Ovary (tissue), 3 donors: ENCODE measurements at regions not wholly inside any gene's neighbourhood (a gene's known extent, or its start where the extent isn't known, plus 50 kb on each side); places are given as distances from the start of the nearest gene placed in this dataset.

ENCODE experiments used
- POLR2A ChIP-seq: fragments of 450-650 bp; IDR thresholded peaks from one replicate; pipeline ENCODE4 v1.6.1; 2017; ENCODE audit warnings: antibody characterized with exemption, mild to moderate bottlenecking, moderate library complexity
- TF ChIP-seq, protein P1 (sequence below), 3 donors: fragments of 450-650 bp in 2 of 3; fragments of 200-600 bp in 1 of 3; IDR thresholded peaks; one replicate each; pipeline versions ENCODE4 v1.5.1 to v1.8.0; 2016 to 2022; ENCODE audit warnings: antibody characterized with exemption in 3 of 3, mild to moderate bottlenecking in 1 of 3
- donor health status: DM: no; HTN: no; CAD: no.

DNA sequence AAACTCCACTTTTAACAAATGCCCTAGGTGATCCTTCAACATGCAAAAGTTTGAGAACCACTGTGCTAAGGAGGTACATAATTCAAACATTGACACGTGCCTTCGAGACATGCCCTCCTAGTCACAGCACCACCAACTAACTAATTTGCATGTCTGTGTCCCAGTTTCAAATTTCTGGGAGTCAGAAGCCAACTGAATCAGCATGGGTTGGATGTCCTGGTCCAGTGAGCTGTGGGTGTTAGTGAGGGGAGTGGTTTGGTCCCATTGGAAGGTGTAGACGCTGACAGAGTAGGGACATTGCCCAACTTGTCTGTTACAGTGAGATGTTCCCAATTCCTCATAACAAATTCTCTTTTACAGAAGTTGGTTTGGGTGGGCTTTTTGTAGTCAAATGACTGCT lies 67.3 kb upstream of the ADPGK start:
- TF ChIP-seq, protein P1, sequence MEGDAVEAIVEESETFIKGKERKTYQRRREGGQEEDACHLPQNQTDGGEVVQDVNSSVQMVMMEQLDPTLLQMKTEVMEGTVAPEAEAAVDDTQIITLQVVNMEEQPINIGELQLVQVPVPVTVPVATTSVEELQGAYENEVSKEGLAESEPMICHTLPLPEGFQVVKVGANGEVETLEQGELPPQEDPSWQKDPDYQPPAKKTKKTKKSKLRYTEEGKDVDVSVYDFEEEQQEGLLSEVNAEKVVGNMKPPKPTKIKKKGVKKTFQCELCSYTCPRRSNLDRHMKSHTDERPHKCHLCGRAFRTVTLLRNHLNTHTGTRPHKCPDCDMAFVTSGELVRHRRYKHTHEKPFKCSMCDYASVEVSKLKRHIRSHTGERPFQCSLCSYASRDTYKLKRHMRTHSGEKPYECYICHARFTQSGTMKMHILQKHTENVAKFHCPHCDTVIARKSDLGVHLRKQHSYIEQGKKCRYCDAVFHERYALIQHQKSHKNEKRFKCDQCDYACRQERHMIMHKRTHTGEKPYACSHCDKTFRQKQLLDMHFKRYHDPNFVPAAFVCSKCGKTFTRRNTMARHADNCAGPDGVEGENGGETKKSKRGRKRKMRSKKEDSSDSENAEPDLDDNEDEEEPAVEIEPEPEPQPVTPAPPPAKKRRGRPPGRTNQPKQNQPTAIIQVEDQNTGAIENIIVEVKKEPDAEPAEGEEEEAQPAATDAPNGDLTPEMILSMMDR (IDR thresholded peaks at IDR 0.05): no peak
- no peak for TF ChIP-seq POLR2A
